MCF 10A (cell line): ENCODE measurements at regions not wholly inside any gene's neighbourhood (a gene's known extent, or its start where the extent isn't known, plus 50 kb on each side); places are given as distances from the start of the nearest gene placed in this dataset.

ENCODE experiments used
- BruUV-seq: library from RNA; stranded (reverse); fragments of 400-500 nt; replicated peaks from 2 replicates; lab custom pipeline; 2021; lab: Mats Ljungman, UMichigan
- CTCF ChIA-PET: fragments of 300-600 bp; sonication (Branson Sonifier 250); formaldehyde crosslinking; extraction: SDS; loops from one replicate; lab custom pipeline; 2021; ENCODE audit warnings: antibody characterized with exemption, inconsistent platforms; lab: Yijun Ruan, JAX
- POLR2A ChIA-PET: fragments of 300-600, 350-650 bp; sonication (Branson Sonifier 250); formaldehyde crosslinking; extraction: SDS; loops from one replicate; lab custom pipeline; 2020; ENCODE audit warnings: antibody characterized with exemption, inconsistent platforms; lab: Yijun Ruan, JAX
- DNase-seq: peaks from one replicate; pipeline ENCODE4 v3.0.0-alpha.2; 2018; ENCODE audit not compliant: unreplicated experiment
- H3K27ac Mint-ChIP-seq: one replicate; pipeline ENCODE4 v1.8.0; 2022; ENCODE audit warnings: mild to moderate bottlenecking, low read depth, mixed read lengths; ENCODE audit not compliant: unreplicated experiment
- H3K27me3 Mint-ChIP-seq: one replicate; pipeline ENCODE4 v1.8.0; 2022; ENCODE audit warnings: mixed read lengths; ENCODE audit not compliant: insufficient read depth, unreplicated experiment
- H3K36me3 Mint-ChIP-seq: one replicate; pipeline ENCODE4 v1.8.0; 2022; ENCODE audit warnings: mild to moderate bottlenecking, moderate library complexity, mixed read lengths; ENCODE audit not compliant: insufficient read depth, unreplicated experiment
- H3K4me1 Mint-ChIP-seq: one replicate; pipeline ENCODE4 v1.8.0; 2022; ENCODE audit warnings: mixed read lengths; ENCODE audit not compliant: insufficient read depth, unreplicated experiment
- H3K4me3 Mint-ChIP-seq: one replicate; pipeline ENCODE4 v1.8.0; 2022; ENCODE audit warnings: mild to moderate bottlenecking, moderate library complexity, mixed read lengths; ENCODE audit not compliant: unreplicated experiment
- H3K9me3 Mint-ChIP-seq: one replicate; pipeline ENCODE4 v1.8.0; 2022; ENCODE audit warnings: mixed read lengths; ENCODE audit not compliant: unreplicated experiment
- CTCF ChIP-seq: fragments of 200-600 bp; IDR thresholded peaks from one replicate; pipeline ENCODE4 v1.8.0; 2022; ENCODE audit warnings: antibody characterized with exemption, mild to moderate bottlenecking; ENCODE audit not compliant: unreplicated experiment
- intact Hi-C: fragments of 100-400 bp; cut with micrococcal nuclease; formaldehyde crosslinking; loops from 2 replicates; pipeline ENCODE4 v1.14.1; 2022

DNA sequence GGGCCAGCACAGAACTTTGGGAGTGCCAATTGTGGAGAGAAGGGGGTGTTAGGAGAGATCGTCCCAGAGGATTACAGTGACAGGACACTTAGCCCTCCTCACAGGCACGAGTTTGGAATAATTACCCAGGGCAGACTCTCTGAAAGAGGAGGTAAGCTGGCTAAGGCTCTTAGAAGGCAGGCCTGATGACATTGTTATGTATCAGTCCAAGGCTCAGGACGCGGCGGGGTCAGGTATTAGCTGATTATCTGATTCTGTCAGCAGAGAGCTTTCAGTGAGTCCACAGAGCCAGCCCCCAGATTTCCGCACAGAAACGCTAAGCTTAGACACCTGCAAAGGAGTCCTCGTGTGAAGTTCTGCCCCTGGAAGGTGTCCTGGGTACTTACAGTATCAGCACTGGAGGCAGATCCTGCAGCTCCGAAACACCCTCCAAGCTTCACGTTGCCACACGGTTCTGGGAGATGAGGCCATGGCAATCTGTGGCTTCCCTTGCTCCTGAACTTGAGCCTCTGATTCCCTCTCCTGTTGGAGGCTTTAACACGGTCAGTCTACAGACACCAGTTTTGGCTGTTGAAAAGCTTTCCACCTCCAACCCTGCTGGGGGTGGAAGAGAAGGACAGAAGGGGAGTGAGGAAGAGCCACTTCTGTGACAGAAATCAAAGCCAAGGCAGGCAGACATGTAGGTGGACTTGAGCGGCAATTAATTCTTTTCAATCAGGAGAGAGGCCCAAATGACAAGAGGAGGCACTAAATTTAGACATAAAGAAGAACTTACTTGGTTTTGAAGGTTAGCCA, 123.6 kb upstream of the CADM1 start:
- CTCF ChIA-PET, result interaction anchor here (1.2 kb wide), 1 partner anchor 20 kb away, joined by 3 read pairs; no protein-coding TSS in a partner anchor
- DNase-seq, result no peak
- no peaks in the 10 kb centered on the region for H3K4me1 Mint-ChIP-seq
- intact Hi-C loops, result no loop called here
- TF ChIP-seq CTCF, result no peak
- H3K4me3 Mint-ChIP-seq, result no peak overlapping the region
- H3K9me3 Mint-ChIP-seq, result no peaks in the 10 kb centered on the region
- BruUV-seq, result no TSS peak
- POLR2A ChIA-PET, result interaction anchor here (0.6 kb wide), 2 partner anchors 248 to 572 kb away, joined by 3 read pairs; no protein-coding TSS in a partner anchor
- H3K36me3 Mint-ChIP-seq, result no peaks in the 10 kb centered on the region
- H3K27ac Mint-ChIP-seq, result no peak overlapping the region
- peaks cover 28% of the 10 kb centered on the region for H3K27me3 Mint-ChIP-seq

DNA sequence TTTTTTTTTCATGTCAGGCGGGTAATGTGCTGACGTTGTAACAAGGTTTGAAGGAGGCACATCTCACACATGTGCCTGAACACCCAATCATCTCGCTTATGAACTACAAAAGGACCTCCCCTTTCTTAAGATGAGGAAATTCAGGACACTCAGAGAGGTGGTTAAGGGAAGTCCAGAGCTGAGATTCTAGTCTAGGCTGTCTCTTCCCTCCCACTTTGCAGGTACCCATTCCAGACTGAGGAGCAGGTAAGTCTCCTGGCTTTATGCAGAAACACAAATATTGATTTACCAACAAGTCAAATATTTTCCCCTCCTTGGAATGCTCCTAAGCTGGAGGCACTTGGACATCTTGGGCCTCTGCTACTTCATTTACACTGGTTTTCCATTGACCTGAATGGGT, 122.9 kb upstream of the CADM1 start:
- intact Hi-C loops, result no loop called here
- POLR2A ChIA-PET, result no interaction called here
- Mint-ChIP-seq H3K36me3 (no peaks in the 10 kb centered on the region), H3K27me3 (peaks cover 27% of the 10 kb centered on the region), H3K4me3 (no peak overlapping the region), H3K9me3 (no peaks in the 10 kb centered on the region), H3K27ac (no peak overlapping the region), H3K4me1 (peaks cover 8% of the 10 kb centered on the region)
- CTCF ChIA-PET, result interaction anchor here (1.0 to 1.2 kb wide), 2 partner anchors 13 to 19 kb away, joined by 3 to 4 read pairs; no protein-coding TSS in a partner anchor
- no peak for DNase-seq
- TF ChIP-seq CTCF, result no peak
- BruUV-seq, result no TSS peak

DNA sequence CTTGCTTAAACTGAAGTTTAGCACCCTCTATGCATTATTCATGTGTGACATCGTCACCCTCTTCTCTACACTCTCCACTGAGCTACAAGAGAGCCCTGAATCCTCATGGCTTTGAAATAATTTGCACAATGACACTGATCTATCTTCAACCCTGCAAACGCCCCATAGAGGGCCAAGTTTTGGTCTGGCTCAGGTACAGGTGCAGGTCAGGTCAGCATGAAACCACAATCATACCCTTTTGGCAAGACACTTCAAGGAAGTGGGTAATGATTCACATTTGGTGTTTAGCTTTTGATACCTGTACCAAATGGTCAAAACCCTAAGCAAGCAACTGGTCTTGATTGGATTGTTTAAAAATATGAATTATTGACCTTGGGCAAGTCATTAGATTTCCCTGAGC, 122.2 kb upstream of the CADM1 start:
- no peak for TF ChIP-seq CTCF
- no peak for DNase-seq
- Mint-ChIP-seq H3K9me3 (no peaks in the 10 kb centered on the region), H3K36me3 (no peaks in the 10 kb centered on the region), H3K4me1 (peaks cover 8% of the 10 kb centered on the region), H3K27me3 (peaks cover 21% of the 10 kb centered on the region), H3K27ac (no peak overlapping the region), H3K4me3 (no peak overlapping the region)
- ChIA-PET POLR2A (no interaction called here), CTCF (interaction anchor here (1.0 kb wide), 1 partner anchor 13 kb away, joined by 4 read pairs; no protein-coding TSS in a partner anchor)
- intact Hi-C loops, result no loop called here
- no TSS peak for BruUV-seq

GRCh38 chr11:115625502-115625901, 121.3 kb upstream of the CADM1 start:
- DNase-seq, result no peak
- Mint-ChIP-seq H3K27ac (no peak overlapping the region), H3K27me3 (peaks cover 11% of the 10 kb centered on the region), H3K9me3 (no peaks in the 10 kb centered on the region), H3K4me3 (no peak overlapping the region), H3K4me1 (peaks cover 8% of the 10 kb centered on the region), H3K36me3 (no peaks in the 10 kb centered on the region)
- BruUV-seq, result no TSS peak
- TF ChIP-seq CTCF, result no peak
- intact Hi-C loops, result no loop called here
- CTCF ChIA-PET, result no interaction called here
- POLR2A ChIA-PET, result no interaction called here
